ENCODE measurements at regions not wholly inside any gene's neighbourhood (a gene's known extent, or its start where the extent isn't known, plus 50 kb on each side); places are given as distances from the start of the nearest gene placed in this dataset.

GRCh38 chr16:52318302-52319009 lies 228.5 kb downstream of the TOX3 start:
- Histone ChIP-seq H3K27me3 (ENCODE audit: insufficient read depth, poor library complexity, severe bottlenecking) (no peaks in the 10 kb centered on the region), H3K4me3 (replicated peaks; ENCODE audit: insufficient read depth, low read length) (no peak overlapping the region), H3K27ac (replicated peaks) (no peak overlapping the region)
- TF ChIP-seq GABPA (IDR thresholded peaks at IDR 0.05; ENCODE audit: low read depth) (no peak), POLR2AphosphoS5 (IDR thresholded peaks at IDR 0.05; ENCODE audit: low read depth) (no peak), SPI1 (IDR thresholded peaks at IDR 0.05; ENCODE audit: borderline replicate concordance, low read depth) (no peak), CTCF (IDR thresholded peaks at IDR 0.05; ENCODE audit: insufficient read depth, low read length) (no peak)
- TF ChIP-seq, protein P1, sequence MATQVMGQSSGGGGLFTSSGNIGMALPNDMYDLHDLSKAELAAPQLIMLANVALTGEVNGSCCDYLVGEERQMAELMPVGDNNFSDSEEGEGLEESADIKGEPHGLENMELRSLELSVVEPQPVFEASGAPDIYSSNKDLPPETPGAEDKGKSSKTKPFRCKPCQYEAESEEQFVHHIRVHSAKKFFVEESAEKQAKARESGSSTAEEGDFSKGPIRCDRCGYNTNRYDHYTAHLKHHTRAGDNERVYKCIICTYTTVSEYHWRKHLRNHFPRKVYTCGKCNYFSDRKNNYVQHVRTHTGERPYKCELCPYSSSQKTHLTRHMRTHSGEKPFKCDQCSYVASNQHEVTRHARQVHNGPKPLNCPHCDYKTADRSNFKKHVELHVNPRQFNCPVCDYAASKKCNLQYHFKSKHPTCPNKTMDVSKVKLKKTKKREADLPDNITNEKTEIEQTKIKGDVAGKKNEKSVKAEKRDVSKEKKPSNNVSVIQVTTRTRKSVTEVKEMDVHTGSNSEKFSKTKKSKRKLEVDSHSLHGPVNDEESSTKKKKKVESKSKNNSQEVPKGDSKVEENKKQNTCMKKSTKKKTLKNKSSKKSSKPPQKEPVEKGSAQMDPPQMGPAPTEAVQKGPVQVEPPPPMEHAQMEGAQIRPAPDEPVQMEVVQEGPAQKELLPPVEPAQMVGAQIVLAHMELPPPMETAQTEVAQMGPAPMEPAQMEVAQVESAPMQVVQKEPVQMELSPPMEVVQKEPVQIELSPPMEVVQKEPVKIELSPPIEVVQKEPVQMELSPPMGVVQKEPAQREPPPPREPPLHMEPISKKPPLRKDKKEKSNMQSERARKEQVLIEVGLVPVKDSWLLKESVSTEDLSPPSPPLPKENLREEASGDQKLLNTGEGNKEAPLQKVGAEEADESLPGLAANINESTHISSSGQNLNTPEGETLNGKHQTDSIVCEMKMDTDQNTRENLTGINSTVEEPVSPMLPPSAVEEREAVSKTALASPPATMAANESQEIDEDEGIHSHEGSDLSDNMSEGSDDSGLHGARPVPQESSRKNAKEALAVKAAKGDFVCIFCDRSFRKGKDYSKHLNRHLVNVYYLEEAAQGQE (IDR thresholded peaks at IDR 0.05; ENCODE audit: insufficient replicate concordance, low read depth), result no peak
- no peak for DNase-seq (ENCODE audit: low read depth in 1 of 2, low spot score in 1 of 2)

- TF ChIP-seq, protein P1 (IDR thresholded peaks at IDR 0.05; ENCODE audit: insufficient replicate concordance, low read depth), result no peak
- no peak for TF ChIP-seq GABPA (IDR thresholded peaks at IDR 0.05; ENCODE audit: low read depth)
- TF ChIP-seq POLR2AphosphoS5 (IDR thresholded peaks at IDR 0.05; ENCODE audit: low read depth), result no peak
- no peak for TF ChIP-seq CTCF (IDR thresholded peaks at IDR 0.05; ENCODE audit: insufficient read depth, low read length)
- no peak for TF ChIP-seq SPI1 (IDR thresholded peaks at IDR 0.05; ENCODE audit: borderline replicate concordance, low read depth)
- no peak overlapping the region for H3K4me3 ChIP-seq (replicated peaks; ENCODE audit: insufficient read depth, low read length)
- no peak overlapping the region for H3K27ac ChIP-seq (replicated peaks)
- no peaks in the 10 kb centered on the region for H3K27me3 ChIP-seq (ENCODE audit: insufficient read depth, poor library complexity, severe bottlenecking)
- DNase-seq (ENCODE audit: low read depth in 1 of 2, low spot score in 1 of 2), result no peak
These were observed 230.7 kb downstream of the TOX3 start for GRCh38 chr16:52316241-52316640.

DNA sequence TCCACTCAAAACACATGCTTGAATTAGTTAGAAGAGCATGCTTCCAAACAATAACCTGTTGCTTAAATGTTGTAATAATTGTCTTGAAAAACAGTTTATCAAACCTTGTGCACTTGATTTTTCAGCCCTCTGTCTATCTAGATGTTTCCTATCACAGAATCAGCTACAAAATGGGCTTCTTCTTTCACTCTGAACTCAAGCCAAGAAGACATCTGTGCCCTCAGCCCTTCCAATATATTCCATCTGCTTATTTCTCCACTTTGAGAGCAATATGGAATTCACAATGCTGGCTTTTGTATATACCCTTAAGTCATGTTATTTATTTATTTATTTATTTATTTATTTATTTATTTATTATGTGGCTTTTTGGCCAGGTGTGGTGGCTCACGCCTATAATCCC lies 234.2 kb downstream of the TOX3 start:
- Histone ChIP-seq H3K27me3 (ENCODE audit: insufficient read depth, poor library complexity, severe bottlenecking) (no peaks in the 10 kb centered on the region), H3K27ac (replicated peaks) (no peak overlapping the region), H3K4me3 (replicated peaks; ENCODE audit: insufficient read depth, low read length) (no peak overlapping the region)
- TF ChIP-seq SPI1 (IDR thresholded peaks at IDR 0.05; ENCODE audit: borderline replicate concordance, low read depth), result no peak
- TF ChIP-seq GABPA (IDR thresholded peaks at IDR 0.05; ENCODE audit: low read depth), result no peak
- TF ChIP-seq POLR2AphosphoS5 (IDR thresholded peaks at IDR 0.05; ENCODE audit: low read depth), result no peak
- DNase-seq (ENCODE audit: low read depth in 1 of 2, low spot score in 1 of 2), result no peak

DNA sequence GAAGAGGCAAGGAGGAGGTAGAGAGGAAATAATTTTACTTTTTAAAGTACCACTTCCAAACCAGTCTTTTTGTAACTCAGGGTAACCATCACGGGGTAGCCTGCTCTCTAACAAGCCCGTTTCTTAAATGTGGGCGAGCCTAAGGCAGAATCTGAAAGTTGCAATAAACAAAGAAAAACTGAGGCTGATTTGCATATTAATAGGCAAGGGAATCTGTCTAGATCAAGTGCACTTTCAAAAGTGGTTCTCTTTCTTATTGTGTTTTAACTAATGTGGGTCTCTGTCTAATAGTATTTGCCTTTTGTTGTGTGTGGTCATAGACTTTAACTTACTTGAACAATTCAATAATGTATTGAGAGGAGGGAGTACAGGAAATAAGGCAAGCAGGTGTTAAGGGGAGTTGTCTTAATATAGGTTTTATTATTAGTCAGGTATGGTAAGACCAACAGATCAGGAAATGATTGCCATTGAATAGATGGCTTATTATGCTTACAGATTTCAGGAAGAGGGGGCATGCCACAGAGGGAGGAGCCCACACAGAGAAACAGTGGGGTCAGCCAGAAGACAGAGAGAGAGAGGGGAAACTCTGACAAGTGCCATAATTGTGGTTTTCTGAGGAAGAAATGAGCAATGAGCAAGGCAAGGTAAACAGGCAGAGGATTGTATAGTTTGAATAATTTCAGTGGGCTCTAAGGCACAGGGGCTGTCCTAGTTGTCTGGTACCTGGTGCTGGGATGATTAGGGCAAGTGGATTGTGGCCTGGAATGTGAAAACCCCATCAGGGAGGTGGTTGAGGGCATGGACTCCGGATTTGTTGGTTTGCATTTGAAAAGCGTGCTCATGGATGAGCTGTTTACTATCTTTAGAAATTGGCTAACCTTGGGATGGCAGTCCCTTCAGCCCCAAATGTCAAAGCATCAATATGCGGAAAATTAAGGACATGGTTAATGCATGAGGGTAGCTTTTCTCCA lies 237.2 kb downstream of the TOX3 start:
- no peaks in the 10 kb centered on the region for H3K27me3 ChIP-seq (ENCODE audit: insufficient read depth, poor library complexity, severe bottlenecking)
- no peak overlapping the region for H3K27ac ChIP-seq (replicated peaks)
- no peak for DNase-seq (ENCODE audit: low read depth in 1 of 2, low spot score in 1 of 2)
- no peak overlapping the region for H3K4me3 ChIP-seq (replicated peaks; ENCODE audit: insufficient read depth, low read length)
- TF ChIP-seq CTCF (IDR thresholded peaks at IDR 0.05; ENCODE audit: insufficient read depth, low read length), result no peak
- TF ChIP-seq GABPA (IDR thresholded peaks at IDR 0.05; ENCODE audit: low read depth), result no peak
- no peak for TF ChIP-seq POLR2AphosphoS5 (IDR thresholded peaks at IDR 0.05; ENCODE audit: low read depth)
- no peak for TF ChIP-seq SPI1 (IDR thresholded peaks at IDR 0.05; ENCODE audit: borderline replicate concordance, low read depth)
- TF ChIP-seq, protein P1 (IDR thresholded peaks at IDR 0.05; ENCODE audit: insufficient replicate concordance, low read depth), result no peak

All from HL-60 (cell line).